WI38 (cell line): ENCODE measurements at regions not wholly inside any gene's neighbourhood (a gene's known extent, or its start where the extent isn't known, plus 50 kb on each side); places are given as distances from the start of the nearest gene placed in this dataset.
"Not testable (repeated sequence)": the region's sequence is repeated elsewhere in the genome, so short reads cannot be mapped to it uniquely, and the experiment has no call there.

Experiments used
- H3K4me3 ChIP-seq: 2 replicates; pipeline ENCODE4 v1.5.1; 2011; ENCODE audit warnings: low read depth, mild to moderate bottlenecking, control low read depth, low read length
- CTCF ChIP-seq: IDR thresholded peaks from 2 replicates; pipeline ENCODE4 v1.5.1; 2012; ENCODE audit warnings: low read depth, mild to moderate bottlenecking, control low read depth, low read length

DNA sequence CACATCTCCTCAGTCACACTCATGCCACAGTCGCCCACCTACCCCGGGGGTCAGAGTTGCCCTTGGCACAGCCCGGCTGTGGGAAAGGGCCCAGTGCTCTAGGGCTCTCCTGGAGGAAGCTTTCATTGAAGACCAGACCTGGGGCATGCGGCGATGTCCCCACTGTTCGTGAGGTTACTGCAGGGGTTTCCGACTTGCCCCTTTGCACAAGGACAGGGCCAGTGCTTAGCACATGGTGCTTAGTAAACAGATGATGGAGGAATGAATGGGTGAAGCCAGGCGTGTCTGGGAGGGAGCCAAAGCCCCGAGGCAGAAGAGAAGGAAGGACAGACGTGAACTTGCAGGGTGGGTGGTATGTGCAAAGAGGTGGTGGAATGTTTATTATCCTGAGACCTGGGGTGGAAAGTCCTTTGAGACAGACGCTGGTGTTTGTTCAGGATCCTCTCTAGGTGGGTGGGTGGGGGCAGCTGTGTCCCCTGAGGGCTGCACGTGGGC, 205.9 kb upstream of the ARL4C start:
- H3K4me3 ChIP-seq, result no peak overlapping the region

DNA sequence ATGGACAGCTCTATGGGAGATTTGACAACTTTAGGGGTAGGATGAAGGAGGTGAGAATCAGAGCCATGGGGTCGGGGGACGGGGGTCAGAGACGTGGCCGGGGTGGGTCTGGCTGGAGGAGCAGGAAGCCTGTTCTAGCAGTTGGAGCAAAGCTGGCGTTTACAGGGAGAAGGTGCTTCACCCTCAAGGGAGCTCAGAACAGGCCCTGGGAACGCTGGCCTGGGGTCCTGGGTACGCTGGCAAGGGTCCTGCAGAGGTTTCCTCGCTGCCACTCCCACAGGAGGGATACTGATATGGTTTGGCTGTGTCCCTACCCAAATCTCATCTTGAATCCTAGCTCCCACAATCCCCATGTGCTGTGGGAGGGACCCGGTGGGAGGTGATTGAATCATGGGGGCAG, 205.0 kb upstream of the ARL4C start:
- TF ChIP-seq CTCF, result no peak
- no peak overlapping the region for H3K4me3 ChIP-seq

More for the DNA sequence above, 205.9 kb upstream of the ARL4C start:
- no peak for TF ChIP-seq CTCF

GRCh38 chr2:234701421-234701820, 204.5 kb upstream of the ARL4C start:
- H3K4me3 ChIP-seq, result no peak overlapping the region
- no peak for TF ChIP-seq CTCF

DNA sequence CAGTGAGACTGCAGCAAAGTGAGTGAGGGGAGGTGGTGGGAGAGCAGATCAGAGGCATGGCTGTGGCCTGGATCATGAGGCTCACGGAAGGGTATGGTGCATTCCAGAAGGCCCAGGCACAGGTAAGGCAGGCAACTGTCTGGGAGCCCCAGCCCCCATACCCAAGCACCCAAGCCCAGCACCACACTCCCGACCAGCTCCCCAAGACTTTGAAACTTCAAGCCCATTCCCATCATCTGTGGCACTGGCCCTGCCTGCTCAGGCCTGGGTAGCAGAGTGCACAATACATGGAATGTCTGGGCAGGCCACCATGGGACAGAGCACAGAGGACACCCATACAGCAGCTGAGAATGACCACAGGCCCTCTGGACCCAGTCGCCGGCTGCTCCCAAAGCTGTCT, 202.6 kb upstream of the ARL4C start:
- no peak overlapping the region for H3K4me3 ChIP-seq
- no peak for TF ChIP-seq CTCF

DNA sequence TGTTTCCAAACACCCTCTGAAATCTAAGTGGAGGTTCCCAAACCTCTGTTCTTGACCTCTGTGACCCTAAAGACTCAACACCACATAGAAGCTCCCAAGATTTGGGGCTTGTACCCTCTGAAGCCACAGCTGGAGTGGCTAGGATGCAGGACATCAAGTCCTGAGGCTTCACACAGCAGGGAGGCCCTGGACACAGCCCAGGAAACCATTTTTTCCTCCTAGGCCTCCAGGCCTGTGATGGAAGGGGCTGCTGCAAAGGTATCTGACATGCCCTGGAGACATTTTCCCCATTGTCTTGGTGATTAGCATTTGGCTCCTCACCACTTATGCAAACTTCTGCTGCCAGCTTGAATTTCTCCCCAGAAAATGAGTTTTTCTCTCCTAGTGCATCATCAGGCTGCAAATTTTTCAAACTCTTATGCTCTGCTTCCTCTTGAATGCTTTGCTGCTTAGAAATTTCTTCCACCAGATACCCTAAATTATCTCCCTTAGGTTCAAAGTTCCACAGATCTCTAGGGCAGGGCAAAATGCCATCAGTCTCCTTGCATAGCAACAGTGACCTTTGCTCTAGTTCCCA, 200.5 kb upstream of the ARL4C start:
- H3K4me3 ChIP-seq, result not testable (repeated sequence)

GRCh38 chr2:234695981-234696380, 199.1 kb upstream of the ARL4C start:
- TF ChIP-seq CTCF, result no peak
- no peak overlapping the region for H3K4me3 ChIP-seq

DNA sequence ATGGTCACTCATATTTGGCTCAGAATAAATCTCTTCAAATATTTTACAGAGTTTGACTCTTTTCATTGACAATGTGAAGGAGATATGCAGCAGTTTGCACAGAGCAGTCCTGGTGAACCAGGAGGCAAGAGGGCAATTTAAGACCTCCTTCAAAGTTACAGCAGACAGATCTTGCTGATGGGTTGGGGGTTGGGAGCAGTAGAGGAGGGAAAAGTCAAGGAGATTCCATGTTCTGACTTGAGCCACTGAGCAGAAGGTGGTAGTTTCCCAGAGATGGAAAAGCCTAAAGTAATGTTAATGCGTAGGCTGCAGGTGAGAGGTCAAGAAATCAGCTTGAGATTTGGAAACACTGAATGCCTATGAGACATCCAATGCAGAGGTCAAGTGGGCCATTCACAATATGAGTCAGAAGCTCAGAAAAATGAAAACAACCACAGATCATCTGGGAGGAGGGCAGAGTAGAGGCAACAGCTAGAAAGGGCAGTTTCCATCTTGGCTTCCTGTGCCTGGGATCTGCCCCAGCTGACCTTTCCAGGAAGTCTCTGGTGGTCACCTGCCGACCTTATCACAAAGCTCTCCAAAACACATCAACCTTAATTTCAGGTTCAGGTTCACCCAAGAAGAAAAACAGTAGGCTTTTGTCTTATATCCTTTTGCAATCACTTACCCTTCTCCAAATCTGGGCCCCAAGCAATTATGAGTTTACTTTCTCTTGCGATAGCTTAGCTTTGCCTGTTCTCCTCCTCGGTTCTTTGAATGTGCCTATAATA, 197.5 kb upstream of the ARL4C start:
- H3K4me3 ChIP-seq, result no peak overlapping the region
- no peak for TF ChIP-seq CTCF

DNA sequence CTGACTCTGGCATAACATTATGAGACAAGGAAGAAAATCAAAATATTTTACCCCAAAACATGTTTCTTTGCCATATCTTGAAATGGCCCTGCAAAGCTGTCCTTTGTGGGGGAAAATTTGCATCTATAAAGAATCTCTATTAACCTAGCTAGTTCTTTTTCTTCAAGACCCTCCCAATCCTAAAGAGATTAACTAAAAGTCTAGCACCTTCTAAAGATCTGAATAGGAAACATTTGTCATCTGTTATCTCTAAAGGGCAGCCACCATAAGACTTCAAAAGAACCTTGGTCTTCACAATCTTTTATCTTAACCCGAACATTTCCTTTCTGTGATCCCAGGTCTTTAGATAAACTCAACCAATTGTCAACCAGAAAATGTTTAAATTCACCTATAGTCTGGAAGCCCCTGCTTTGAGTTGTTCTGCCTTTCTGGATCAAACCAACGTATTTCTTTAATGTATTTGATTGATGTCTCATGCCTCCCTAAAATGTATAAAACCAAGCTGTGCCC, 196.9 kb upstream of the ARL4C start:
- not testable (repeated sequence) for H3K4me3 ChIP-seq

DNA sequence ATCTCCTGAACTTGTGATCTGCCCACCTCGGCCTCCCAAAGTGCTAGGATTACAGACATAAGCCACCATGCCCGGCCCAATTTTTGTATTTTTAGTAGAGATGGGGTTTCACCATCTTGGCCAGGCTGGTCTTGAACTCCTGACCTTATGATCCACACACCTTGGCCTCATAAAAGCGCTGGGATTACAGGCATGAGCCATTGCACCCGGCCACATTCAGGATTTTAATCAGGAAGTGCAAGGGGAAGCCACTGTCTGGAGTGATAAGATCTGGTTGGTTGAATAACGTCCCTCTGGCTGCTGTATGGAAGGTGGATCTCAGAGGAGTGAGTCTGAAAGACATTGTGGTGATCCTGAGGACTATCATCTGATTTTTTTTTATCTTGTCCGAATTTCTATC, 196.3 kb upstream of the ARL4C start:
- not testable (repeated sequence) for H3K4me3 ChIP-seq
